Smooth muscle cell (in vitro differentiated cells): ENCODE measurements at regions not wholly inside any gene's neighbourhood (a gene's known extent, or its start where the extent isn't known, plus 50 kb on each side); places are given as distances from the start of the nearest gene placed in this dataset.

ENCODE experiments used
- DNase-seq: peaks from one replicate; lab custom pipeline; 2025; ENCODE audit not compliant: unreplicated experiment; lab: John Stamatoyannopoulos, UW
- H2AFZ ChIP-seq: fragments of 200-600 bp; sonication (generic); 2 replicates; pipeline ENCODE4 v1.6.0; 2016; ENCODE audit warnings: antibody characterized with exemption, low read depth, mild to moderate bottlenecking
- H3F3A ChIP-seq: fragments of 200-600 bp; sonication (generic); 2 replicates; pipeline ENCODE4 v1.6.0; 2017; ENCODE audit warnings: antibody characterized with exemption, low read depth
- H3K27ac ChIP-seq: fragments of 200-600 bp; sonication (generic); 2 replicates; pipeline ENCODE4 v1.5.1; 2016; ENCODE audit warnings: low read depth, mild to moderate bottlenecking
- H3K27me3 ChIP-seq: fragments of 200-600 bp; sonication (generic); 2 replicates; pipeline ENCODE4 v1.6.1; 2016; ENCODE audit warnings: low read depth, mild to moderate bottlenecking
- H3K36me3 ChIP-seq: fragments of 200-600 bp; sonication (generic); 2 replicates; pipeline ENCODE4 v1.5.1; 2016; ENCODE audit warnings: low read depth
- H3K4me1 ChIP-seq: fragments of 200-600 bp; sonication (generic); 2 replicates; pipeline ENCODE4 v1.5.1; 2016; ENCODE audit warnings: low read depth
- H3K4me2 ChIP-seq: fragments of 200-600 bp; sonication (generic); 2 replicates; pipeline ENCODE4 v1.6.0; 2016; ENCODE audit warnings: mild to moderate bottlenecking
- H3K4me3 ChIP-seq: fragments of 200-600 bp; sonication (generic); 2 replicates; pipeline ENCODE4 v1.5.1; 2016; ENCODE audit warnings: mild to moderate bottlenecking
- H3K79me2 ChIP-seq: fragments of 200-600 bp; sonication (generic); 2 replicates; pipeline ENCODE4 v1.6.0; 2016; ENCODE audit warnings: low read depth, mild to moderate bottlenecking
- H3K9ac ChIP-seq: fragments of 200-600 bp; sonication (generic); 2 replicates; pipeline ENCODE4 v1.6.0; 2016; ENCODE audit warnings: low read depth
- H3K9me3 ChIP-seq: fragments of 200-600 bp; sonication (generic); replicated peaks from 2 replicates; pipeline ENCODE4 v1.5.1; 2016; ENCODE audit warnings: low read depth
- H4K20me1 ChIP-seq: fragments of 200-600 bp; sonication (generic); 2 replicates; pipeline ENCODE4 v1.6.0; 2016; ENCODE audit warnings: low read depth
- CTCF ChIP-seq: fragments of 200-600 bp; sonication (generic); IDR thresholded peaks from 2 replicates; pipeline ENCODE4 v1.5.1; 2017; ENCODE audit warnings: borderline replicate concordance, mild to moderate bottlenecking, antibody characterized with exemption; ENCODE audit not compliant: insufficient read depth, poor library complexity, severe bottlenecking
- WGBS: methylation state at CpG from one replicate; pipeline ENCODE4 v1.1.7; 2016; ENCODE audit warnings: low lambda C conversion rate; 5-methylcytosine and 5-hydroxymethylcytosine counted together

GRCh38 chr5:27639005-27639612, 600.7 kb upstream of the CDH9 start:
- TF ChIP-seq CTCF, result no peak
- H3K79me2 ChIP-seq, result no peaks in the 10 kb centered on the region
- no peak overlapping the region for H3K9ac ChIP-seq
- H3K36me3 ChIP-seq, result no peaks in the 10 kb centered on the region
- no peaks in the 10 kb centered on the region for H3F3A ChIP-seq
- H3K4me3 ChIP-seq, result no peak overlapping the region
- no peak overlapping the region for H3K27ac ChIP-seq
- no peaks in the 10 kb centered on the region for H3K27me3 ChIP-seq
- H3K4me2 ChIP-seq, result no peak overlapping the region
- no peak overlapping the region for H2AFZ ChIP-seq
- no peaks in the 10 kb centered on the region for H3K9me3 ChIP-seq
- no peaks in the 10 kb centered on the region for H3K4me1 ChIP-seq
- H4K20me1 ChIP-seq, result no peaks in the 10 kb centered on the region
- 91% methylated on average over 6 of the region's 6 CpGs for WGBS
- DNase-seq, result no peak

- no peak for DNase-seq
- no peak overlapping the region for H3K4me2 ChIP-seq
- H3K79me2 ChIP-seq, result no peaks in the 10 kb centered on the region
- no peaks in the 10 kb centered on the region for H4K20me1 ChIP-seq
- no peak overlapping the region for H3K27ac ChIP-seq
- no peaks in the 10 kb centered on the region for H3K36me3 ChIP-seq
- H3K27me3 ChIP-seq, result no peaks in the 10 kb centered on the region
- no peaks in the 10 kb centered on the region for H3K4me1 ChIP-seq
- H3K9ac ChIP-seq, result no peak overlapping the region
- H3F3A ChIP-seq, result no peaks in the 10 kb centered on the region
- no peak overlapping the region for H2AFZ ChIP-seq
- 94% methylated on average over 2 of the region's 2 CpGs for WGBS
- TF ChIP-seq CTCF, result no peak
- H3K4me3 ChIP-seq, result no peak overlapping the region
- no peaks in the 10 kb centered on the region for H3K9me3 ChIP-seq
Measured at GRCh38 chr5:27619982-27620381, 581.6 kb upstream of the CDH9 start.

GRCh38 chr5:27612161-27612560, 573.8 kb upstream of the CDH9 start:
- H3K27me3 ChIP-seq, result no peaks in the 10 kb centered on the region
- H2AFZ ChIP-seq, result no peak overlapping the region
- no peaks in the 10 kb centered on the region for H3K4me1 ChIP-seq
- H3K36me3 ChIP-seq, result no peaks in the 10 kb centered on the region
- H3K27ac ChIP-seq, result no peak overlapping the region
- H4K20me1 ChIP-seq, result no peaks in the 10 kb centered on the region
- H3K9me3 ChIP-seq, result no peaks in the 10 kb centered on the region
- no peak overlapping the region for H3K4me2 ChIP-seq
- no peak for DNase-seq
- no peak for TF ChIP-seq CTCF
- H3K9ac ChIP-seq, result no peak overlapping the region
- no peaks in the 10 kb centered on the region for H3K79me2 ChIP-seq
- no peaks in the 10 kb centered on the region for H3F3A ChIP-seq
- 40% methylated on average over 3 of the region's 3 CpGs for WGBS
- H3K4me3 ChIP-seq, result no peak overlapping the region

- no peaks in the 10 kb centered on the region for H3K27me3 ChIP-seq
- H3K9me3 ChIP-seq, result no peaks in the 10 kb centered on the region
- TF ChIP-seq CTCF, result no peak
- WGBS, result 82% methylated on average over 3 of the region's 3 CpGs
- H3K79me2 ChIP-seq, result no peaks in the 10 kb centered on the region
- H3K36me3 ChIP-seq, result no peaks in the 10 kb centered on the region
- no peak overlapping the region for H3K9ac ChIP-seq
- no peak for DNase-seq
- H4K20me1 ChIP-seq, result no peaks in the 10 kb centered on the region
- no peak overlapping the region for H2AFZ ChIP-seq
- H3K4me3 ChIP-seq, result no peak overlapping the region
- H3K4me1 ChIP-seq, result no peaks in the 10 kb centered on the region
- H3F3A ChIP-seq, result no peaks in the 10 kb centered on the region
- H3K27ac ChIP-seq, result no peak overlapping the region
- no peak overlapping the region for H3K4me2 ChIP-seq
Measured at GRCh38 chr5:27608992-27609391, 570.6 kb upstream of the CDH9 start.
